ENCODE measurements at regions not wholly inside any gene's neighbourhood (a gene's known extent, or its start where the extent isn't known, plus 50 kb on each side); places are given as distances from the start of the nearest gene placed in this dataset.

DNA sequence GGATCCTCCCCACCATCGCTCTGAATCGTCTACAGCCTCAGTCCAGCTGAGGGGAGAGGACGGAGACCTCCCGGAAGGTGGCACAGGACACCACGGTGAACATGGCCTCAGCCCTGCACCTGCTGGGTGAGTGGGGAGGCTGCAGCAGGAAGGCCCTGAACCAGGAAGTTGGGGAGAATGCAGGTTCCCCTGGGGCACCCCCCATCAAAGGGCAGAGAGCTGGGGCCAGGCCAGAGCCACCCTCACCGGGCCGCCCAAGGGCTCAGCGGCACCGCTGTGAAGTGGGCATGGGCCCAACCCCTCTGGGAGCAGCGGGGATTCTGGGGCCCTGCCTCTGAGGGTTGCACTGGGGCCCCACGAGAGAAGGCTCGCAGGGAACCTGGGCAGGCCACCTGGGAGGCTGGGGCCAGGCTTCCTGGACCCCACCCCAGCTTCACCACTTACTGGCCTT, 98.7 kb downstream of the MICALL2 start:
- H3K4me1 ChIP-seq = no peaks in the 10 kb centered on the region
- H3K4me3 ChIP-seq = no peak overlapping the region
- H3K36me3 ChIP-seq = no peaks in the 10 kb centered on the region
- no peak for TF ChIP-seq POLR2AphosphoS5 (IDR thresholded peaks at IDR 0.05; ENCODE audit: insufficient read depth in 1 of 2, low read depth in 1 of 2)
- H3K9me3 ChIP-seq = no peaks in the 10 kb centered on the region
- no peaks in the 10 kb centered on the region for H3K27me3 ChIP-seq
- H3K27ac ChIP-seq = no peak overlapping the region
- no peak for DNase-seq (ENCODE audit: extremely low spot score in 2 of 2)
- intact Hi-C loops (cut with DNase I) = no loop called here

DNA sequence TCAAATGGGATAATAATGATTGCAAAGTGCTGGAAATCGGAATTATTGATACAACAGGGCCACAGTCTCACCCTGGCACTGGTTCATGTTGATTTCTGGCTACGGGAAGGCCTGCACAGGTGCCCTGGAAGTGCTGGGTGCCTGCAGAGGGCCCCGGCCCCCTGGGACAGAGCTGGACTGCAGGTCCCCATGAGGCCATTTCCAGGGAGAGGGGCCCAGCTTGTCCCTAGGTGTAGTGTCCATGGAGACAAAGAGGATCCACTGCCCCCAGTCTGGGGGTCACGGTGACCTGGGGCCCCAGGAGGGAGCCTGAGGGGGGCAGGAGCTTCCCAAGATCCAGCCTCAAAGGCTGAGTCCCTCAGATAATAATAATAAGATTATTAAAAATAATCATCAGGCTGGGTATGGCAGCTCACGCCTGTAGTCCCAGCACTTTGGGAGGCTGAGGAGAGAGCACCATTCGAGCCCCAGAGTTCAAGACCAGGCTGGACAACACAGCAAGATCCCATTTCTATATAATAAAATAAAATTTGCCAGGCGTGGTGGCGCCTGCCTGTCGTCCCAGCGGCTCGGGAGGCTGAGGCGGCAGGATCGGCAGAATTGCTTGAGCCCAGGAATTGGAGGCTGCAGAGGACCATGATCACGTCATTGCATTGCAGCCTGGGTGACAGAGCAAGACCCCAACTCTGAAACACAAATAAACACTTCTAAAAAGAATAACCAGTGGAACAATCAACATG, 98.1 kb downstream of the MICALL2 start:
- no peak for DNase-seq (ENCODE audit: extremely low spot score in 2 of 2)

GRCh38 chr7:1361756-1362125, 97.5 kb downstream of the MICALL2 start:
- Histone ChIP-seq H3K4me1 (no peaks in the 10 kb centered on the region), H3K27ac (no peak overlapping the region), H3K36me3 (no peaks in the 10 kb centered on the region), H3K9me3 (no peaks in the 10 kb centered on the region), H3K27me3 (no peaks in the 10 kb centered on the region), H3K4me3 (no peak overlapping the region)
- intact Hi-C loops (cut with DNase I) = no loop called here
- DNase-seq (ENCODE audit: extremely low spot score in 2 of 2) = no peak
- TF ChIP-seq POLR2AphosphoS5 (IDR thresholded peaks at IDR 0.05; ENCODE audit: insufficient read depth in 1 of 2, low read depth in 1 of 2) (no peak), CTCF (IDR thresholded peaks at IDR 0.05) (no peak), POLR2A (IDR thresholded peaks at IDR 0.05) (no peak)

More for the DNA sequence above, 98.1 kb downstream of the MICALL2 start:
- no peaks in the 10 kb centered on the region for H3K4me1 ChIP-seq
- intact Hi-C loops (cut with DNase I) = no loop called here
- no peak overlapping the region for H3K4me3 ChIP-seq
- no peaks in the 10 kb centered on the region for H3K27me3 ChIP-seq
- TF ChIP-seq POLR2AphosphoS5 (IDR thresholded peaks at IDR 0.05; ENCODE audit: insufficient read depth in 1 of 2, low read depth in 1 of 2) (no peak), CTCF (IDR thresholded peaks at IDR 0.05) (no peak), POLR2A (IDR thresholded peaks at IDR 0.05) (no peak)
- no peak overlapping the region for H3K27ac ChIP-seq
- no peaks in the 10 kb centered on the region for H3K36me3 ChIP-seq
- no peaks in the 10 kb centered on the region for H3K9me3 ChIP-seq

- Histone ChIP-seq H3K4me3 (no peak overlapping the region), H3K27ac (no peak overlapping the region), H3K9me3 (no peaks in the 10 kb centered on the region), H3K36me3 (no peaks in the 10 kb centered on the region), H3K4me1 (no peaks in the 10 kb centered on the region), H3K27me3 (no peaks in the 10 kb centered on the region)
- DNase-seq (ENCODE audit: extremely low spot score in 2 of 2) = no peak
- intact Hi-C loops (cut with DNase I) = no loop called here
- TF ChIP-seq POLR2A (IDR thresholded peaks at IDR 0.05) = no peak
- TF ChIP-seq CTCF (IDR thresholded peaks at IDR 0.05) = no peak
- no peak for TF ChIP-seq POLR2AphosphoS5 (IDR thresholded peaks at IDR 0.05; ENCODE audit: insufficient read depth in 1 of 2, low read depth in 1 of 2)
Observed at GRCh38 chr7:1362301-1362700, 97.0 kb downstream of the MICALL2 start.

DNA sequence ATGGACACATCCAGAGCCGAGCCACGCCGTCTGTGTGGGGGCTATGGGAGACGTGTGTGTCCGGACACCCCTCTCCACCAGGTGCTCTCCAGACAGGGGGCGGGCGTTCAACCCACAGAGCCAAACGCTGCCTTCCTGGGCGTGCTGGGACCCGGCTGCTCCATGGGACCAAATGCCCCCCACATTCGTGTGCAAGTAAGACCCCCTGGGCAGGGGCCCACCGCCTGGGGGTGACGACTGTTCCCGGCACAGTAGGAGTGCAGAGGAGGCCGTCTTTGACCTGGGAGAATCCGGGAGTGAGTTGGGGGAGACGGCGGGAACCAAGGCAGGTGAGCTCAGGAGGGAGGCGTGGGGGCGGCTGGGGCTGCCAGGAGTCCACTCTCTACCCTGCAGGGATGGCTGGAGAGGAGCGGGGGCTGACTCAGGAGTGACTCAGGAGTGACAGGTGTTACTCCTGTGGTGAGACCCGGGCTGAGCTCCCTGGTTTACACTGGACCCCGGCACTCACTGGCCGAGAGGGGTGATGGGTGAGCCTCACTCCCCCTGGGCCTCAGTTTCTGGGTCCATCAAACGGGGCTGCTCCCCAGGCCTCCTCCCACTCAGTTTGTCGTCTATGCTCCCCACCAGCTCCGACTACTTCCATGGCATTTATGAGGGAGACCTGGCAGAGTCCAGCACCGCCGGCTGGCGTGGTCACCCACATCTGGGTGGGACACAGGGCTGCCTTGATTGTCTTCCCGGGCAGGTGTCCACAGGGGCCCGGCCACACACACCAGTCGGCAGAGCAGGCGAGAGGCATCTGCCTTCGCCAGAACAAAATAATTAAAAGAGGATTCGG, 95.0 kb downstream of the MICALL2 start:
- intact Hi-C loops (cut with DNase I) = no loop called here
- Histone ChIP-seq H3K4me3 (no peak overlapping the region), H3K4me1 (peaks cover 7% of the 10 kb centered on the region), H3K27me3 (no peaks in the 10 kb centered on the region), H3K36me3 (no peaks in the 10 kb centered on the region), H3K27ac (no peak overlapping the region), H3K9me3 (no peaks in the 10 kb centered on the region)
- DNase-seq (ENCODE audit: extremely low spot score in 2 of 2) = no peak
- TF ChIP-seq CTCF (IDR thresholded peaks at IDR 0.05) (no peak), POLR2AphosphoS5 (IDR thresholded peaks at IDR 0.05; ENCODE audit: insufficient read depth in 1 of 2, low read depth in 1 of 2) (no peak), POLR2A (IDR thresholded peaks at IDR 0.05) (no peak)
